ENCODE measurements at regions not wholly inside any gene's neighbourhood (a gene's known extent, or its start where the extent isn't known, plus 50 kb on each side); places are given as distances from the start of the nearest gene placed in this dataset.
"Not testable (repeated sequence)": the region's sequence is repeated elsewhere in the genome, so short reads cannot be mapped to it uniquely, and the experiment has no call there.

GRCh38 chr5:68822796-68823195 is 271.0 kb upstream of the SLC30A5 start:
- Mint-ChIP-seq H3K4me1 (no peaks in the 10 kb centered on the region), H3K27ac (no peak overlapping the region), H3K36me3 (no peaks in the 10 kb centered on the region), H3K9me3 (no peaks in the 10 kb centered on the region), H3K4me3 (no peak overlapping the region), H3K27me3 (peaks cover 3% of the 10 kb centered on the region)
- no peak for DNase-seq
- CTCF ChIA-PET: no interaction called here

DNA sequence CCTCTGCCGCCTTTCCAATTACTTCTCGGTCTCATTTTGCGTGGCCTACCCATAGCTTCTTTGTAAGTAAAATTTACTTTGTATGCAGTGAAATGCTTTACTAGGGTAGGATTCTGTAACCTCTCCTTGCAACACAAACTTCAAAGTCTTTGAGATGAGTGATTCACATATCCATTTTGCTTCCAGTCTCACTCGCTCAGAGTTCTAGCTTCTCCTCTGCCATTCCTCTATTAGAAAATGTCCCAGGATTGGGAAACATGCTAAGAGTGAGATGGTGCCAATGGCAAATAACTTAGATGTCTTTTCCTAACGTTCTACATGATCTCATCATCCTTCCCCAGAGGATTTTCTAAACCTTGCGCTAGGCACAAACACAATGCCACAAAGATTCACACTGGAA is 270.5 kb upstream of the SLC30A5 start:
- peaks cover 3% of the 10 kb centered on the region for H3K27me3 Mint-ChIP-seq
- H3K4me1 Mint-ChIP-seq: no peaks in the 10 kb centered on the region
- no peaks in the 10 kb centered on the region for H3K36me3 Mint-ChIP-seq
- H3K4me3 Mint-ChIP-seq: no peak overlapping the region
- CTCF ChIA-PET: no interaction called here
- no peaks in the 10 kb centered on the region for H3K9me3 Mint-ChIP-seq
- no peak for DNase-seq
- no peak overlapping the region for H3K27ac Mint-ChIP-seq

DNA sequence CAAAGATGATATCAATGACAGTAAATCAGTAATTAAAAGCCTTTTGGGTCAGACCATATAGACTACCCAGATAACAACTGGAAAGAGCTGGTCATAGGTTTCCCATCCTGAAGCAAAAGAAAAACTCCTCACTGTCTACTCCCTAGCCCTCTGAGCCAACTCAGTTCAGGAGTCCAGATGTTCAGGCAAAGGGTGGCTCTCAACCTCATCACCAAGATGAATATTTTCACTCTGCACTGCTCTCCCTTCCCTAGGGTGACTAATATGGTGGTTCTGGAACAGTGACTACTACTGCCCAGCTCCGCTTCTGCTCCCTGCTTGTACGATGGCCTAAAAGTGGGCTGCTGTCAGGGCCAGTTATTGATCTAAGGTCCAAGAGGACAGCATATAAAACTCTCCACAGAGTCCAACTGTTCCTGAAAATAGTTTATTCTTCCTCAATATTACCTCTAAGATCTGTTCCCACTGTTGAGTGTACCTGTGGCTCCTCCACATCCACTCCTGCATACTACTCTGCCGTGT is 263.4 kb upstream of the SLC30A5 start:
- DNase-seq: no peak
- H3K4me3 Mint-ChIP-seq: no peak overlapping the region
- CTCF ChIA-PET: no interaction called here
- peaks cover 7% of the 10 kb centered on the region for H3K27me3 Mint-ChIP-seq
- no peaks in the 10 kb centered on the region for H3K36me3 Mint-ChIP-seq
- no peak overlapping the region for H3K27ac Mint-ChIP-seq
- no peaks in the 10 kb centered on the region for H3K9me3 Mint-ChIP-seq
- no peaks in the 10 kb centered on the region for H3K4me1 Mint-ChIP-seq

- no peaks in the 10 kb centered on the region for H3K4me1 Mint-ChIP-seq
- no peaks in the 10 kb centered on the region for H3K9me3 Mint-ChIP-seq
- CTCF ChIA-PET: no interaction called here
- no peak for DNase-seq
- no peak overlapping the region for H3K27ac Mint-ChIP-seq
- no peaks in the 10 kb centered on the region for H3K36me3 Mint-ChIP-seq
- peaks cover 7% of the 10 kb centered on the region for H3K27me3 Mint-ChIP-seq
- H3K4me3 Mint-ChIP-seq: no peak overlapping the region
Measured at GRCh38 chr5:68834491-68834981, 259.3 kb upstream of the SLC30A5 start.

- no peak for DNase-seq
- Mint-ChIP-seq H3K36me3 (no peaks in the 10 kb centered on the region), H3K4me3 (no peak overlapping the region), H3K27ac (no peak overlapping the region), H3K27me3 (no peaks in the 10 kb centered on the region), H3K4me1 (no peaks in the 10 kb centered on the region), H3K9me3 (no peaks in the 10 kb centered on the region)
- CTCF ChIA-PET: no interaction called here
Measured at GRCh38 chr5:68838157-68838718, 255.6 kb upstream of the SLC30A5 start.

DNA sequence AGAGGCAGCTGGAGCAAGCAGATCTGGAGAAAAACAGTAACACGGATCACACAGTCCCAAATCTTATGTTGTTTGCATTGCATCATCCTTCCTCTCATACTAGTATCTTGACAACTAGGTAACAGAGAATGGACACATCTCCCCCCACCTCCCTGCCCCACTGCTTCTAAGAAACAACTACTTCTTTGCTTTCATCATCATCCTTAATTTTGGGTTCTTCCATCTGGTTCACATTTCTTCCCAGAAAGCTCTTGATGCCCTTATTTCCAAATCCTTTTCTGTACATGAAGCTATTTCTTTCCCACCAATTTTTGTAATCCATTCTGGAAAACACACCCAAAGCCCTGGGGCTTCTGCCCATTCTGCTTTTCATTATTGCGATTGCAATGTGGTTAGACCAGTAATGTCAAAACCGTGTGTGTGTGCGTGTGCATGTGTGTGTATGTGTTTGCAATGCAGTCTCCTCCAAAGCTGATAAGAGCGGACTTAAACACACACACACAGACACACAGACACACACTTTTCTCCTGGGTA is 254.7 kb upstream of the SLC30A5 start:
- Mint-ChIP-seq H3K27me3 (no peaks in the 10 kb centered on the region), H3K4me1 (no peaks in the 10 kb centered on the region), H3K9me3 (no peaks in the 10 kb centered on the region), H3K36me3 (no peaks in the 10 kb centered on the region), H3K4me3 (no peak overlapping the region), H3K27ac (no peak overlapping the region)
- no peak for DNase-seq
- CTCF ChIA-PET: no interaction called here

GRCh38 chr5:68843624-68844364 is 250.0 kb upstream of the SLC30A5 start:
- Mint-ChIP-seq H3K4me1 (no peaks in the 10 kb centered on the region), H3K36me3 (no peaks in the 10 kb centered on the region), H3K4me3 (no peak overlapping the region), H3K9me3 (no peaks in the 10 kb centered on the region), H3K27me3 (peaks cover 4% of the 10 kb centered on the region), H3K27ac (no peak overlapping the region)
- no peak for DNase-seq
- CTCF ChIA-PET: no interaction called here

DNA sequence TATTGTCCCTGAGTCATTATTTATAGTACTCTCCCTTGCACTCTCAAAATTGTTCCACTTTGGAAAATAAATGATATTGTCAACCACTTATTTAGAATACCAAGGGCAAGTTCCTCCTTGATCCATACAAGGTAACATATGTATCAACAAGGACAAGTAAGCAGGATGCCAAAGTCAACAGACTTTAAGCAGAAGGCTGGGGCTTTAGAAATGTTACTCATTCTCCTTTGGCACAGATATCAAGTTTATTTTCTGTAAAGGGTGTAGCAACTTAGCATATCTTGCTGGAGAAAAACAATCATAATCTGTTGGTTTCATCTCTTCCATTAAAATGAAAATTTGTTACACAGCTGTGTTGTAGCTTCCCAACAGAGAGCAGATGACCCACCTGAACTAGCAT is 248.7 kb upstream of the SLC30A5 start:
- Mint-ChIP-seq H3K4me3 (no peak overlapping the region), H3K4me1 (no peaks in the 10 kb centered on the region), H3K27me3 (peaks cover 4% of the 10 kb centered on the region), H3K9me3 (no peaks in the 10 kb centered on the region), H3K27ac (no peak overlapping the region), H3K36me3 (no peaks in the 10 kb centered on the region)
- CTCF ChIA-PET: no interaction called here
- no peak for DNase-seq

- no peak overlapping the region for H3K27ac Mint-ChIP-seq
- H3K9me3 Mint-ChIP-seq: no peaks in the 10 kb centered on the region
- no peaks in the 10 kb centered on the region for H3K36me3 Mint-ChIP-seq
- H3K27me3 Mint-ChIP-seq: peaks cover 4% of the 10 kb centered on the region
- CTCF ChIA-PET: no interaction called here
- no peak overlapping the region for H3K4me3 Mint-ChIP-seq
- no peak for DNase-seq
- H3K4me1 Mint-ChIP-seq: no peaks in the 10 kb centered on the region
Measured at GRCh38 chr5:68846828-68847227, 247.0 kb upstream of the SLC30A5 start.

DNA sequence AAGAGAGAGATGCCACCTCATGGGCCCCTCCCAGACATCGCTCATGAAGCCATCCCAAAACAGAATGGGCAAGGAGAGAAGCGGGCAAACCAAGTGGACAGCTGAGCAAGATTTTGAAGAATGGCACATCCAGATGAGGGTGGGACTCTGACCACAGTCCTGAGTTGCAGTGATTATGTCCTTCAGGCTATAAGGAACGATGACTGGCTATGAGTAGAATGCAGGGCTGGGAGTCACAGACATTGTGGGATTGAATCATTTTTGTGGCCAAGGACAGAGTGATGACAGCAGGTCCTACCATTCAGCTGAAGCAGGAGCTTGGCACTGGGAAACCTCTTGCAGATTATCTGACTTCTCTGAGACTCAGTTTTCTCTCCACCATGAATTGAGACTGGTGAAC is 245.7 kb upstream of the SLC30A5 start:
- no peak for DNase-seq
- CTCF ChIA-PET: no interaction called here
- H3K27ac Mint-ChIP-seq: no peak overlapping the region

DNA sequence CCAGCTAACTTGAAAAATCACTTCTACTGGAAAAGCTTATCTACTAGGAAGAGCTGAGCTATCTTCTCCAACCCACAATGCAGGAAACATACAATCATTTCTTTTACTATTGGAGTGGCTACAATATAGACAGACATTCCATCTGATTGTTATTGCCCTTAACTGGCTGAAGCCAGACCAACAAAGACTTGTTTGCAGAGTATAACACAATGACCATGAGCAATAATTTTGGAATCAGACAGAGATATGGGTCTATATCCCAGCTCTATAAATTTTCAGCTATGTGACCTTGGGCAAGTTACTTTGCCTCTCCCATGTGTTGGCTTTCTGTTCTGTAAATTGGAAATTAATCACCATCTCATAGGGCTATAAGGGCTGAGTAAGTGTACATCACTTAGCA is 244.7 kb upstream of the SLC30A5 start:
- Mint-ChIP-seq H3K27me3 (peaks cover 4% of the 10 kb centered on the region), H3K4me3 (no peak overlapping the region)

More for the DNA sequence above, 245.7 kb upstream of the SLC30A5 start:
- Mint-ChIP-seq H3K9me3 (no peaks in the 10 kb centered on the region), H3K4me3 (no peak overlapping the region), H3K27me3 (peaks cover 4% of the 10 kb centered on the region), H3K4me1 (no peaks in the 10 kb centered on the region), H3K36me3 (no peaks in the 10 kb centered on the region)

DNA sequence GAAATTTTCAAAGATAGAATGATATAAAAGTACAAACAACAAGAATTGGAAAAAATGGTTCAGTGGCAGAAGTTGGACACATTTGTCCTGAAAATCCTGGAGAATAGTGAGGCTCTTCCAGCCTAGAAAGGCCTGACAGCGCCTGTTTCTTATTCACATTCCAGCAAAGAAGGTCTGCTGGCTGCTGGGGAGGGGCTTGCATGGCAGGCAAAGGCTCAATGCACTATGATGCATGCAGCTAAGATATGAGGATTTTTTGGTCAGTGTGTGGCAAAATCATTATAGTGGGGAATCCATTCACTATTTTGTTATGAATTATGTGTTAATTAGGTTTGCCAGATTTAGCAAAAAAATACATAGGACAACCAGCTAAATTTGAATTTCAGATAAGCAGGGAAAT is 243.9 kb upstream of the SLC30A5 start:
- Mint-ChIP-seq H3K27me3 (peaks cover 4% of the 10 kb centered on the region), H3K4me1 (no peaks in the 10 kb centered on the region), H3K4me3 (no peak overlapping the region), H3K27ac (no peak overlapping the region), H3K9me3 (no peaks in the 10 kb centered on the region), H3K36me3 (no peaks in the 10 kb centered on the region)
- no peak for DNase-seq
- CTCF ChIA-PET: no interaction called here

More for the DNA sequence above, 244.7 kb upstream of the SLC30A5 start:
- Mint-ChIP-seq H3K27ac (no peak overlapping the region), H3K4me1 (no peaks in the 10 kb centered on the region), H3K36me3 (no peaks in the 10 kb centered on the region), H3K9me3 (no peaks in the 10 kb centered on the region)
- no peak for DNase-seq
- CTCF ChIA-PET: no interaction called here

DNA sequence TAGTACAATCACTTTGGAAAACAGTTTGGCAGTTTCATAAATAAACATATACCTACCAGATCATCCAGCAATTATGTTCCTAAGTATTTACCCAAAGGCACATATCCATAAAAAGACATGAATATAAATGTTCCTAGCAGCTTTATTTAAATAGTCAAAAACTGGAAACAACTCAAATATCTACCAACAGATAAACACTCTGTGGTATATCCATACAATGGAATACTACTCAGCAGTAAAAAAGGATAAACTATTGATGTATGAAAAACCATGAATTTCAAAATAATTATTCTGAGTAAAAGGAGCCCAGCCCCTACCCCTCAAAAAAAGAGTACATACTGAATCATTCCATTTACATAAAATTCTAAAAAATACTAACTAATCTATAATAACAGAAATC is 232.7 kb upstream of the SLC30A5 start:
- Mint-ChIP-seq H3K4me1 (no peaks in the 10 kb centered on the region), H3K27me3 (peaks cover 12% of the 10 kb centered on the region), H3K9me3 (peaks cover 2% of the 10 kb centered on the region), H3K4me3 (no peak overlapping the region), H3K27ac (no peak overlapping the region), H3K36me3 (no peaks in the 10 kb centered on the region)
- CTCF ChIA-PET: no interaction called here
- no peak for DNase-seq

DNA sequence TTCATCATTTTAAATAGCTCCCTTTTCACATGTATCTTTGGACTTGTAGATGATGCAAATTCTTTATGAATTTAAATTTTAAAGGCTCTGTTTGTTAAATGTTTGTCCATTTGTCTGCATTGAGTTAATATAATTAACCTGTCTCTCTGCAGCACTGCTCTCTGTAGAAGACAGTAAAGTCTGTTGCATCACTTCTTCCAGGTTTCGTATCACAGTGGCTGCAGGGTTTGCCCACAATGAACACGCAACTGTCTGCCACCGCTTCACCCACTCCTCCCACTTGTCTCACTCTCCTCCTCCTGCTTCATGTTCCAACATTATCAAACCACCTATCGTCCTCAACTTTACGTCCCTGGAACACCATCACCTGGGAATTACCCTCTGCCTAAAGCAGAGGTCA is 231.3 kb upstream of the SLC30A5 start:
- DNase-seq: no peak
- Mint-ChIP-seq H3K9me3 (peaks cover 2% of the 10 kb centered on the region), H3K4me1 (no peaks in the 10 kb centered on the region), H3K27me3 (peaks cover 12% of the 10 kb centered on the region), H3K27ac (no peak overlapping the region), H3K36me3 (no peaks in the 10 kb centered on the region), H3K4me3 (no peak overlapping the region)
- CTCF ChIA-PET: no interaction called here

DNA sequence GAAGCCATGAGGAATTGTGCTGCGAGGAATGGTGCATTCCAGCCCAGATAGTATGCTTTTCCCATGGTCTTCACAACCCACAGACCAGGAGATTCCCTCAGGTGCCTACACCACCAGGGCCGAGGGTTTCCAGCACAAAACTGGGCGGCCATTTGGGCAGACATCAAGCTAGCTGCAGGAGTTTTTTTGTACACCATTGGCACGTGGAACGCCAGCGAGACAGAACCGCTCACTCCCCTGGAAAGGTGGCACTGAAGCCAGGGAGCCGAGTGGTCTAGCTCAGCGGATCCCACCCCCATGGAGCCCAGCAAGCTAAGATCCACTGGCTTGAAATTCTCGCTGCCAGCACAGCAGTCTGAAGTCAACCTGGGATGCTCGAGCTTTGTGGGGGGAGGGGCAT is 228.6 kb upstream of the SLC30A5 start:
- CTCF ChIA-PET, H3K27ac Mint-ChIP-seq, H3K36me3 Mint-ChIP-seq, H3K4me3 Mint-ChIP-seq, DNase-seq, H3K9me3 Mint-ChIP-seq, H3K4me1 Mint-ChIP-seq: not testable (repeated sequence)
- peaks cover 17% of the 10 kb centered on the region for H3K27me3 Mint-ChIP-seq

All from activated naive CD4-positive, alpha-beta T cell treated with anti-CD3 and anti-CD28 coated beads, Interleukin-2, amount 10 ng/mL, durations not matched to agents 7 days and 5 days (primary cell).